ENCODE measurements at regions not wholly inside any gene's neighbourhood (a gene's known extent, or its start where the extent isn't known, plus 50 kb on each side); places are given as distances from the start of the nearest gene placed in this dataset.
"Not testable (repeated sequence)": the region's sequence is repeated elsewhere in the genome, so short reads cannot be mapped to it uniquely, and the experiment has no call there.

GRCh38 chr13:86491121-86491520 lies 691.9 kb upstream of the SLITRK6 start:
- no peaks in the 10 kb centered on the region for H3K36me3 ChIP-seq
- no peak overlapping the region for H3K27ac ChIP-seq
- no peak for TF ChIP-seq CTCF (IDR thresholded peaks at IDR 0.05)
- no peak for ATAC-seq
- intact Hi-C loops (cut with DNase I): no loop called here
- H3K4me1 ChIP-seq: no peaks in the 10 kb centered on the region
- no peak overlapping the region for H3K4me3 ChIP-seq
- no peak for DNase-seq
- H3K9me3 ChIP-seq: no peaks in the 10 kb centered on the region
- no peaks in the 10 kb centered on the region for H3K27me3 ChIP-seq
- WGBS, 2 donors: 82 to 96% methylated on average over 1 of the region's 1 CpG
- FAIRE-seq: no peak

- H3K9me3 ChIP-seq; H3K4me1 ChIP-seq; H3K27ac ChIP-seq; H3K36me3 ChIP-seq; FAIRE-seq; H3K27me3 ChIP-seq; ATAC-seq; H3K4me3 ChIP-seq; intact Hi-C loops (cut with DNase I): not testable (repeated sequence)
- WGBS, 2 donors: 62 to 71% methylated on average over 10 of the region's 10 CpGs
- DNase-seq: peak in 1 of 6 donors; percentile 20
Measured at GRCh38 chr13:86501931-86502330, 702.7 kb upstream of the SLITRK6 start.

- intact Hi-C loops (cut with DNase I): no loop called here
- Histone ChIP-seq H3K4me3 (no peak overlapping the region), H3K9me3 (peaks cover 0 to 4% (median 0%) of the 10 kb centered on the region in 4 donors), H3K36me3 (no peaks in the 10 kb centered on the region), H3K27me3 (no peaks in the 10 kb centered on the region), H3K4me1 (no peaks in the 10 kb centered on the region), H3K27ac (no peak overlapping the region)
- ATAC-seq: no peak
- TF ChIP-seq CTCF (IDR thresholded peaks at IDR 0.05): no peak
- FAIRE-seq: no peak
- WGBS, 2 donors: 34 to 50% methylated on average over 2 of the region's 2 CpGs
- DNase-seq: no peak
Measured at GRCh38 chr13:86510792-86511191, 711.6 kb upstream of the SLITRK6 start.

GRCh38 chr13:86541461-86541860 lies 742.2 kb upstream of the SLITRK6 start:
- no peak overlapping the region for H3K27ac ChIP-seq
- DNase-seq (no peak), FAIRE-seq (no peak), ATAC-seq (no peak)
- H3K9me3 ChIP-seq: no peaks in the 10 kb centered on the region
- intact Hi-C loops (cut with DNase I): no loop called here
- H3K4me1 ChIP-seq: no peaks in the 10 kb centered on the region
- WGBS, 2 donors: 58 to 74% methylated on average over 3 of the region's 3 CpGs
- H3K36me3 ChIP-seq: no peaks in the 10 kb centered on the region
- no peak for TF ChIP-seq CTCF (IDR thresholded peaks at IDR 0.05)
- no peaks in the 10 kb centered on the region for H3K27me3 ChIP-seq
- H3K4me3 ChIP-seq: no peak overlapping the region

- Histone ChIP-seq H3K27ac (no peak overlapping the region), H3K36me3 (no peaks in the 10 kb centered on the region), H3K27me3 (no peaks in the 10 kb centered on the region), H3K4me1 (no peaks in the 10 kb centered on the region), H3K9me3 (no peaks in the 10 kb centered on the region), H3K4me3 (no peak overlapping the region)
- ATAC-seq (no peak), DNase-seq (no peak), FAIRE-seq (no peak)
- intact Hi-C loops (cut with DNase I): no loop called here
- no peak for TF ChIP-seq CTCF (IDR thresholded peaks at IDR 0.05)
Measured at GRCh38 chr13:86554066-86554465, 754.8 kb upstream of the SLITRK6 start.

GRCh38 chr13:86559901-86560300 lies 760.7 kb upstream of the SLITRK6 start:
- Histone ChIP-seq H3K36me3 (no peaks in the 10 kb centered on the region), H3K27me3 (no peaks in the 10 kb centered on the region), H3K27ac (no peak overlapping the region), H3K9me3 (no peaks in the 10 kb centered on the region), H3K4me1 (peaks cover 0 to 4% (median 0%) of the 10 kb centered on the region in 3 donors), H3K4me3 (no peak overlapping the region)
- no peak for TF ChIP-seq CTCF (IDR thresholded peaks at IDR 0.05)
- DNase-seq (no peak), FAIRE-seq (no peak), ATAC-seq (no peak)
- intact Hi-C loops (cut with DNase I): no loop called here
- WGBS, 2 donors: 44 to 48% methylated on average over 1 of the region's 1 CpG
